IMR-90 (cell line): ENCODE measurements at regions not wholly inside any gene's neighbourhood (a gene's known extent, or its start where the extent isn't known, plus 50 kb on each side); places are given as distances from the start of the nearest gene placed in this dataset.

Experiments
- ATAC-seq: fragments of 200-7000 bp; cut with Tn5 transposase; 2 replicates; pipeline ENCODE4 v1.9.1; 2020; ENCODE audit warnings: low read depth, mild to moderate bottlenecking, moderate library complexity
- BruUV-seq: library from RNA; stranded (reverse); fragments of 400-500 nt; replicated peaks from 2 replicates; lab custom pipeline; 2021; lab: Mats Ljungman, UMichigan
- CTCF ChIA-PET: fragments of 300-600 bp; formaldehyde crosslinking; extraction: SDS; loops from one replicate; lab custom pipeline; 2021; ENCODE audit warnings: antibody characterized with exemption; lab: Yijun Ruan, JAX
- POLR2A ChIA-PET: fragments of 300-600 bp; sonication (Branson Sonifier 250); formaldehyde crosslinking; loops from one replicate; lab custom pipeline; 2022; ENCODE audit warnings: antibody characterized with exemption; ENCODE audit not compliant: unreplicated experiment; lab: Charles Lee
- DNase-seq: peaks from one replicate; pipeline ENCODE4 v3.0.0; 2013
- H2AFZ ChIP-seq: replicated peaks from 2 replicates; pipeline ENCODE3; 2013; ENCODE audit warnings: low read length, mild to moderate bottlenecking; ENCODE audit not compliant: poor library complexity
- H2AK5ac ChIP-seq: 2 replicates; pipeline ENCODE4 v1.6.1; 2013; ENCODE audit warnings: low read depth, low read length, inconsistent platforms
- H2AK9ac ChIP-seq: replicated peaks from 2 replicates; pipeline ENCODE3; 2013; ENCODE audit warnings: mild to moderate bottlenecking, low read depth, low read length, moderate library complexity; ENCODE audit not compliant: poor library complexity
- H2BK120ac ChIP-seq: 2 replicates; pipeline ENCODE4 v1.6.1; 2013; ENCODE audit warnings: low read depth, low read length, inconsistent platforms
- H2BK15ac ChIP-seq: 3 replicates; pipeline ENCODE4 v1.6.1; 2013; ENCODE audit warnings: low read depth, low read length, inconsistent platforms
- H2BK20ac ChIP-seq: 2 replicates; pipeline ENCODE4 v1.6.1; 2013; ENCODE audit warnings: low read depth, mild to moderate bottlenecking, inconsistent platforms, low read length, moderate library complexity
- H2BK5ac ChIP-seq: 2 replicates; pipeline ENCODE4 v1.6.1; 2013; ENCODE audit warnings: mild to moderate bottlenecking, low read depth, low read length, inconsistent platforms; ENCODE audit not compliant: poor library complexity, severe bottlenecking
- H3K14ac ChIP-seq: replicated peaks from 2 replicates; pipeline ENCODE4 v1.6.1; 2013; ENCODE audit warnings: low read depth, low read length, inconsistent platforms
- H3K18ac ChIP-seq: 2 replicates; pipeline ENCODE4 v1.6.1; 2013; ENCODE audit warnings: low read depth, low read length, control low read depth
- H3K23ac ChIP-seq: 2 replicates; pipeline ENCODE4 v1.6.1; 2013; ENCODE audit warnings: low read depth, low read length, inconsistent platforms
- H3K27ac ChIP-seq: 2 replicates; pipeline ENCODE4 v1.5.1; 2013; ENCODE audit warnings: mild to moderate bottlenecking, control low read depth, low read length; ENCODE audit not compliant: insufficient read depth
- H3K27me3 ChIP-seq: 2 replicates; pipeline ENCODE4 v1.6.1; 2013; ENCODE audit warnings: low read length; ENCODE audit not compliant: control insufficient read depth, insufficient read depth
- H3K36me3 ChIP-seq: 2 replicates; pipeline ENCODE4 v1.6.1; 2013; ENCODE audit warnings: low read length, mixed read lengths; ENCODE audit not compliant: control insufficient read depth, insufficient read depth
- H3K4ac ChIP-seq: 2 replicates; pipeline ENCODE4 v1.6.1; 2013; ENCODE audit warnings: low read depth, low read length, inconsistent platforms
- H3K4me1 ChIP-seq: 2 replicates; pipeline ENCODE4 v1.6.1; 2013; ENCODE audit warnings: low read length, mixed read lengths; ENCODE audit not compliant: control insufficient read depth, insufficient read depth
- H3K4me2 ChIP-seq: 2 replicates; pipeline ENCODE4 v1.6.1; 2013; ENCODE audit warnings: low read depth, mild to moderate bottlenecking, control low read depth, low read length, moderate library complexity
- H3K4me3 ChIP-seq: 2 replicates; pipeline ENCODE4 v1.5.1; 2013; ENCODE audit warnings: low read depth, mild to moderate bottlenecking, control low read depth, low read length, moderate library complexity; ENCODE audit not compliant: insufficient read depth
- H3K56ac ChIP-seq: 2 replicates; pipeline ENCODE4 v1.6.1; 2013; ENCODE audit warnings: low read length, inconsistent platforms; ENCODE audit not compliant: insufficient read depth; ENCODE audit errors: extremely low read depth
- H3K79me1 ChIP-seq, 2 experiments: 2 replicates each; pipeline ENCODE4 v1.6.1; 2013; ENCODE audit warnings: low read length in 2 of 2, inconsistent platforms in 1 of 2, low read depth in 1 of 2
- H3K9ac ChIP-seq: 2 replicates; pipeline ENCODE4 v1.6.1; 2013; ENCODE audit warnings: low read depth, low read length, control low read depth
- H3K9me1 ChIP-seq: 2 replicates; pipeline ENCODE4 v1.6.1; 2013; ENCODE audit warnings: low read length, inconsistent platforms; ENCODE audit not compliant: insufficient read depth
- H3K9me3 ChIP-seq: 2 replicates; pipeline ENCODE4 v1.6.1; 2013; ENCODE audit warnings: low read length; ENCODE audit not compliant: control insufficient read depth, insufficient read depth
- H4K20me1 ChIP-seq: 2 replicates; pipeline ENCODE4 v1.6.1; 2013; ENCODE audit warnings: low read length, inconsistent platforms; ENCODE audit not compliant: insufficient read depth
- H4K5ac ChIP-seq: 2 replicates; pipeline ENCODE4 v1.6.1; 2013; ENCODE audit warnings: mild to moderate bottlenecking, low read depth, low read length, control low read depth
- H4K8ac ChIP-seq, 2 experiments: 2 replicates each; pipeline ENCODE4 v1.6.1; 2013; ENCODE audit warnings: low read depth in 2 of 2, low read length in 2 of 2, control low read depth in 1 of 2, inconsistent platforms in 1 of 2
- H4K91ac ChIP-seq: 2 replicates; pipeline ENCODE4 v1.6.1; 2013; ENCODE audit warnings: low read depth, low read length, inconsistent platforms; ENCODE audit not compliant: insufficient read depth
- BHLHE40 ChIP-seq: fragments of 150-350 bp; IDR thresholded peaks from 2 replicates; pipeline ENCODE4 v1.6.1; 2016; ENCODE audit warnings: mild to moderate bottlenecking, low read depth, low read length
- CEBPB ChIP-seq: IDR thresholded peaks from 2 replicates; pipeline ENCODE4 v1.6.1; 2012; ENCODE audit warnings: low read depth, low read length, improper control_type of control experiment
- CHD1 ChIP-seq: IDR thresholded peaks from 2 replicates; pipeline ENCODE4 v1.6.1; 2012; ENCODE audit warnings: low read depth, low read length, improper control_type of control experiment
- FOS ChIP-seq: fragments of 150-350 bp; IDR thresholded peaks from 2 replicates; pipeline ENCODE4 v1.6.1; 2016; ENCODE audit warnings: low read depth, low read length
- MAFK ChIP-seq: IDR thresholded peaks from 2 replicates; pipeline ENCODE4 v1.6.1; 2012; ENCODE audit warnings: low read depth, low read length, improper control_type of control experiment
- MAZ ChIP-seq: IDR thresholded peaks from 2 replicates; pipeline ENCODE4 v1.6.1; 2012; ENCODE audit warnings: low read depth, mild to moderate bottlenecking, low read length, improper control_type of control experiment, moderate library complexity, borderline replicate concordance
- MXI1 ChIP-seq: IDR thresholded peaks from 2 replicates; pipeline ENCODE4 v1.6.1; 2012; ENCODE audit warnings: low read depth, mild to moderate bottlenecking, low read length, moderate library complexity, borderline replicate concordance
- NFE2L2 ChIP-seq: fragments of 150-350 bp; IDR thresholded peaks from 2 replicates; pipeline ENCODE4 v1.6.1; 2016; ENCODE audit warnings: low read depth, mild to moderate bottlenecking, low read length
- POLR2A ChIP-seq: IDR thresholded peaks from 2 replicates; pipeline ENCODE4 v1.6.1; 2012; ENCODE audit warnings: mild to moderate bottlenecking, low read depth, low read length
- RAD21 ChIP-seq: IDR thresholded peaks from 2 replicates; pipeline ENCODE4 v1.6.1; 2012; ENCODE audit warnings: low read length, improper control_type of control experiment
- RCOR1 ChIP-seq: IDR thresholded peaks from 2 replicates; pipeline ENCODE4 v1.6.1; 2012; ENCODE audit warnings: mild to moderate bottlenecking, low read length, improper control_type of control experiment; ENCODE audit not compliant: insufficient replicate concordance
- RFX5 ChIP-seq: IDR thresholded peaks from 2 replicates; pipeline ENCODE4 v1.8.0; 2012; ENCODE audit warnings: low read depth, mild to moderate bottlenecking, low read length, moderate library complexity
- WGBS, 2 experiments: methylation state at CpG; one replicate each; pipeline versions ENCODE4 v1.1.5 to v1.1.7; 2013; ENCODE audit warnings: missing lambda C conversion rate in 2 of 2; ENCODE audit not compliant: insufficient read length in 1 of 2; ENCODE audit errors: extremely low coverage in 2 of 2; 5-methylcytosine and 5-hydroxymethylcytosine counted together
- dilution Hi-C: fragments of 300-500 bp; cut with HindIII; formaldehyde crosslinking; loops from one replicate; pipeline ENCODE4 v1.14.3; 2018; ENCODE audit warnings: low sequenced_read_pairs; ENCODE audit not compliant: unreplicated experiment
- in situ Hi-C: fragments of 300-500 bp; cut with MboI; formaldehyde crosslinking; loops from 3 replicates; pipeline ENCODE4 v1.14.3; 2019; ENCODE audit warnings: low sequenced_read_pairs, inconsistent platforms, mixed read lengths
- intact Hi-C: fragments of 100-400 bp; cut with micrococcal nuclease; formaldehyde crosslinking; loops from 2 replicates; pipeline ENCODE4 v1.10.0; 2022
- TF ChIP-seq, protein P1 (sequence below): fragments of 150-350 bp; IDR thresholded peaks from 2 replicates; pipeline ENCODE4 v1.6.1; 2017; ENCODE audit warnings: mild to moderate bottlenecking, antibody characterized with exemption, low read length, low read depth
- TF ChIP-seq, protein P2 (sequence below): fragments of 150-350 bp; IDR thresholded peaks from 2 replicates; pipeline ENCODE4 v1.6.1; 2016; ENCODE audit warnings: low read depth, mild to moderate bottlenecking, low read length, moderate library complexity, borderline replicate concordance
- TF ChIP-seq, protein P3 (sequence below): conservative IDR thresholded peaks from 2 replicates; pipeline ENCODE4 v1.5.1; 2012; ENCODE audit warnings: mild to moderate bottlenecking, low read depth, low read length, improper control_type of control experiment

DNA sequence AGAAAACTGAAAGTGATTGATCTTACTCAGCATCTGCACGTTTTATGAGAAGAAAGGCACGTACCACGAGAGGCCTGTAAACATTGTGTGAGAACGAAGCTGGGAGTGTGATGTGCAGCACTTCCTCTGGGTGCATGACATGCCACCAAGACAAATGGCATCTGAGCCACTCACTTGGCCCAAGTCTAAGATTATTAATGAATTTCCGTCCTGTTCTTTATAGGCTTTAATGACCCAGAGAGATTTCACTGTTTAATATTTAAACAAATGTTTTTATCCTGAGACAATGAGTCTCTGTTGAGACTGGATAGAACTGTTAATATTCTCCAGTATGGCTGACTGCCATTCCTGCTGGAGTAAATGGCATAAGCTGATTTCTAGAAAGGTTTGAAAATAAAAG lies 172.6 kb upstream of the PHACTR1 start:
- H3K23ac ChIP-seq, result no peak overlapping the region
- H3K4ac ChIP-seq, result no peak overlapping the region
- DNase-seq, result no peak
- H3K56ac ChIP-seq, result no peak overlapping the region
- no peak for ATAC-seq
- no TSS peak for BruUV-seq
- dilution Hi-C loops, result no loop called here
- H2AFZ ChIP-seq, result no peak overlapping the region
- no peak overlapping the region for H3K9ac ChIP-seq
- no peak overlapping the region for H2AK5ac ChIP-seq
- no peak overlapping the region for H2BK5ac ChIP-seq
- in situ Hi-C loops, result no loop called here
- H3K9me3 ChIP-seq, result no peaks in the 10 kb centered on the region
- no peak overlapping the region for H3K4me3 ChIP-seq
- no peak overlapping the region for H2BK20ac ChIP-seq
- no peak overlapping the region for H3K18ac ChIP-seq
- no peak overlapping the region for H3K14ac ChIP-seq
- H4K8ac ChIP-seq, result no peak overlapping the region
- peaks cover 3% of the 10 kb centered on the region; the same call in 1 of the 2 replicates for H3K4me1 ChIP-seq
- H4K5ac ChIP-seq, result no peak overlapping the region
- no peaks in the 10 kb centered on the region; the same call in 1 of the 2 replicates for H3K27me3 ChIP-seq
- no peaks in the 10 kb centered on the region for H3K9me1 ChIP-seq
- H3K4me2 ChIP-seq, result no peak overlapping the region
- CTCF ChIA-PET, result no interaction called here
- no peak overlapping the region for H2BK15ac ChIP-seq
- H3K79me1 ChIP-seq, result no peaks in the 10 kb centered on the region
- no peak overlapping the region for H3K27ac ChIP-seq
- TF ChIP-seq RCOR1, result no peak
- no peak for TF ChIP-seq MXI1
- TF ChIP-seq, protein P1, sequence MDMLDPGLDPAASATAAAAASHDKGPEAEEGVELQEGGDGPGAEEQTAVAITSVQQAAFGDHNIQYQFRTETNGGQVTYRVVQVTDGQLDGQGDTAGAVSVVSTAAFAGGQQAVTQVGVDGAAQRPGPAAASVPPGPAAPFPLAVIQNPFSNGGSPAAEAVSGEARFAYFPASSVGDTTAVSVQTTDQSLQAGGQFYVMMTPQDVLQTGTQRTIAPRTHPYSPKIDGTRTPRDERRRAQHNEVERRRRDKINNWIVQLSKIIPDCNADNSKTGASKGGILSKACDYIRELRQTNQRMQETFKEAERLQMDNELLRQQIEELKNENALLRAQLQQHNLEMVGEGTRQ, result no peak
- TF ChIP-seq RAD21, result no peak
- TF ChIP-seq NFE2L2, result no peak
- TF ChIP-seq, protein P2, sequence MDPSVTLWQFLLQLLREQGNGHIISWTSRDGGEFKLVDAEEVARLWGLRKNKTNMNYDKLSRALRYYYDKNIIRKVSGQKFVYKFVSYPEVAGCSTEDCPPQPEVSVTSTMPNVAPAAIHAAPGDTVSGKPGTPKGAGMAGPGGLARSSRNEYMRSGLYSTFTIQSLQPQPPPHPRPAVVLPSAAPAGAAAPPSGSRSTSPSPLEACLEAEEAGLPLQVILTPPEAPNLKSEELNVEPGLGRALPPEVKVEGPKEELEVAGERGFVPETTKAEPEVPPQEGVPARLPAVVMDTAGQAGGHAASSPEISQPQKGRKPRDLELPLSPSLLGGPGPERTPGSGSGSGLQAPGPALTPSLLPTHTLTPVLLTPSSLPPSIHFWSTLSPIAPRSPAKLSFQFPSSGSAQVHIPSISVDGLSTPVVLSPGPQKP, result no peak
- TF ChIP-seq POLR2A, result no peak
- no peak for TF ChIP-seq MAFK
- no peak for TF ChIP-seq BHLHE40
- TF ChIP-seq FOS, result no peak
- TF ChIP-seq, protein P3, sequence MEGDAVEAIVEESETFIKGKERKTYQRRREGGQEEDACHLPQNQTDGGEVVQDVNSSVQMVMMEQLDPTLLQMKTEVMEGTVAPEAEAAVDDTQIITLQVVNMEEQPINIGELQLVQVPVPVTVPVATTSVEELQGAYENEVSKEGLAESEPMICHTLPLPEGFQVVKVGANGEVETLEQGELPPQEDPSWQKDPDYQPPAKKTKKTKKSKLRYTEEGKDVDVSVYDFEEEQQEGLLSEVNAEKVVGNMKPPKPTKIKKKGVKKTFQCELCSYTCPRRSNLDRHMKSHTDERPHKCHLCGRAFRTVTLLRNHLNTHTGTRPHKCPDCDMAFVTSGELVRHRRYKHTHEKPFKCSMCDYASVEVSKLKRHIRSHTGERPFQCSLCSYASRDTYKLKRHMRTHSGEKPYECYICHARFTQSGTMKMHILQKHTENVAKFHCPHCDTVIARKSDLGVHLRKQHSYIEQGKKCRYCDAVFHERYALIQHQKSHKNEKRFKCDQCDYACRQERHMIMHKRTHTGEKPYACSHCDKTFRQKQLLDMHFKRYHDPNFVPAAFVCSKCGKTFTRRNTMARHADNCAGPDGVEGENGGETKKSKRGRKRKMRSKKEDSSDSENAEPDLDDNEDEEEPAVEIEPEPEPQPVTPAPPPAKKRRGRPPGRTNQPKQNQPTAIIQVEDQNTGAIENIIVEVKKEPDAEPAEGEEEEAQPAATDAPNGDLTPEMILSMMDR, result no peak
- no peak for TF ChIP-seq MAZ
- no peak for TF ChIP-seq CEBPB
- no peak for TF ChIP-seq RFX5
- TF ChIP-seq CHD1, result no peak
- H3K36me3 ChIP-seq, result no peaks in the 10 kb centered on the region
- H2AK9ac ChIP-seq, result no peak overlapping the region
- POLR2A ChIA-PET, result no interaction called here
- WGBS, 2 experiments, result 40% methylated on average over 1 of the region's 5 CpGs; no CpG with 5 or more reads in 1 of the 2 experiments
- no peak overlapping the region for H4K91ac ChIP-seq
- intact Hi-C loops, result no loop called here
- no peak overlapping the region for H2BK120ac ChIP-seq
- no peaks in the 10 kb centered on the region for H4K20me1 ChIP-seq
